Liver (tissue), 8 donors: ENCODE measurements at regions not wholly inside any gene's neighbourhood (a gene's known extent, or its start where the extent isn't known, plus 50 kb on each side); places are given as distances from the start of the nearest gene placed in this dataset.

Source experiments
- DNase-seq: peaks from one replicate; pipeline ENCODE4 v3.0.0-alpha.2; 2017; ENCODE audit warnings: low spot score
- H3K27ac ChIP-seq, 2 donors: one replicate each; pipeline ENCODE4 v1.7.0; 2013; ENCODE audit warnings: inconsistent platforms in 2 of 2, low read length in 2 of 2, control low read depth in 1 of 2, low read depth in 1 of 2, mild to moderate bottlenecking in 1 of 2
- H3K27me3 ChIP-seq, 4 donors: one replicate each; pipeline versions ENCODE4 v1.6.1 to v1.7.0; 2013; ENCODE audit warnings: low read length in 3 of 4, inconsistent platforms in 1 of 4, mild to moderate bottlenecking in 1 of 4, moderate library complexity in 1 of 4; ENCODE audit not compliant: control insufficient read depth in 4 of 4, insufficient read depth in 4 of 4
- H3K36me3 ChIP-seq, 4 donors: one replicate each; pipeline versions ENCODE4 v1.6.1 to v1.7.0; 2013; ENCODE audit warnings: low read length in 3 of 4, mild to moderate bottlenecking in 3 of 4, low read depth in 1 of 4, moderate library complexity in 1 of 4; ENCODE audit not compliant: control insufficient read depth in 4 of 4, insufficient read depth in 3 of 4
- H3K4me1 ChIP-seq, 4 donors: one replicate each; pipeline versions ENCODE4 v1.6.1 to v1.7.0; 2013; ENCODE audit warnings: low read length in 3 of 4, mild to moderate bottlenecking in 3 of 4, moderate library complexity in 1 of 4; ENCODE audit not compliant: control insufficient read depth in 4 of 4, insufficient read depth in 4 of 4
- H3K4me3 ChIP-seq, 3 donors: one replicate each; pipeline versions ENCODE4 v1.6.1 to v1.7.0; 2013; ENCODE audit warnings: low read length in 3 of 3, control low read depth in 1 of 3, low read depth in 1 of 3, mild to moderate bottlenecking in 1 of 3
- H3K9ac ChIP-seq, 2 donors: one replicate each; pipeline ENCODE4 v1.7.0; 2013; ENCODE audit warnings: low read length in 2 of 2, mild to moderate bottlenecking in 2 of 2, moderate library complexity in 2 of 2, control low read depth in 1 of 2, low read depth in 1 of 2
- H3K9me3 ChIP-seq, 4 donors: one replicate each; pipeline versions ENCODE4 v1.6.1 to v1.7.0; 2013; ENCODE audit warnings: low read length in 3 of 4; ENCODE audit not compliant: control insufficient read depth in 4 of 4
- ATF3 ChIP-seq: IDR thresholded peaks from 2 replicates; pipeline ENCODE4 v1.6.1; 2016; ENCODE audit warnings: antibody characterized with exemption
- CTCF ChIP-seq: fragments of 150-350 bp; IDR thresholded peaks from 2 replicates; pipeline ENCODE4 v1.5.1; 2017; ENCODE audit warnings: improper control_type of control experiment, low read depth, low read length; ENCODE audit not compliant: missing input control
- EGR1 ChIP-seq, 2 donors: IDR thresholded peaks; 2 replicates each; pipeline ENCODE4 v1.6.1; 2016 to 2018; ENCODE audit warnings: antibody characterized with exemption in 2 of 2, low read depth in 2 of 2
- HNF4A ChIP-seq, 2 donors: conservative IDR thresholded peaks; 2 replicates each; pipeline ENCODE4 v1.6.1; 2016; ENCODE audit warnings: antibody characterized with exemption in 2 of 2, mild to moderate bottlenecking in 2 of 2
- JUND ChIP-seq, 2 donors: IDR thresholded peaks; 2 replicates each; pipeline ENCODE4 v1.6.1; 2016; ENCODE audit warnings: antibody characterized with exemption in 2 of 2
- MAX ChIP-seq: IDR thresholded peaks from 2 replicates; pipeline ENCODE4 v1.6.1; 2016; ENCODE audit warnings: antibody characterized with exemption
- RXRA ChIP-seq, 2 donors: IDR thresholded peaks; 2 replicates each; pipeline ENCODE4 v1.6.1; 2017 to 2018; ENCODE audit warnings: antibody characterized with exemption in 2 of 2, mild to moderate bottlenecking in 1 of 2
- WGBS: extraction: QIAGEN DNeasy Blood & Tissue Kit; methylation state at CpG from one replicate; pipeline ENCODE4 v1.1.7; 2013; 5-methylcytosine and 5-hydroxymethylcytosine counted together
- TF ChIP-seq, protein P1 (sequence below): IDR thresholded peaks from 2 replicates; pipeline ENCODE4 v1.6.1; 2016; ENCODE audit warnings: antibody characterized with exemption
- TF ChIP-seq, protein P2 (sequence below): IDR thresholded peaks from 2 replicates; pipeline ENCODE4 v1.6.1; 2016; ENCODE audit warnings: antibody characterized with exemption, mild to moderate bottlenecking
- donor health status: healthy.
- donor health status: healthy.
- donor health status: healthy.
- donor health status: healthy.
- donor health status: healthy.

DNA sequence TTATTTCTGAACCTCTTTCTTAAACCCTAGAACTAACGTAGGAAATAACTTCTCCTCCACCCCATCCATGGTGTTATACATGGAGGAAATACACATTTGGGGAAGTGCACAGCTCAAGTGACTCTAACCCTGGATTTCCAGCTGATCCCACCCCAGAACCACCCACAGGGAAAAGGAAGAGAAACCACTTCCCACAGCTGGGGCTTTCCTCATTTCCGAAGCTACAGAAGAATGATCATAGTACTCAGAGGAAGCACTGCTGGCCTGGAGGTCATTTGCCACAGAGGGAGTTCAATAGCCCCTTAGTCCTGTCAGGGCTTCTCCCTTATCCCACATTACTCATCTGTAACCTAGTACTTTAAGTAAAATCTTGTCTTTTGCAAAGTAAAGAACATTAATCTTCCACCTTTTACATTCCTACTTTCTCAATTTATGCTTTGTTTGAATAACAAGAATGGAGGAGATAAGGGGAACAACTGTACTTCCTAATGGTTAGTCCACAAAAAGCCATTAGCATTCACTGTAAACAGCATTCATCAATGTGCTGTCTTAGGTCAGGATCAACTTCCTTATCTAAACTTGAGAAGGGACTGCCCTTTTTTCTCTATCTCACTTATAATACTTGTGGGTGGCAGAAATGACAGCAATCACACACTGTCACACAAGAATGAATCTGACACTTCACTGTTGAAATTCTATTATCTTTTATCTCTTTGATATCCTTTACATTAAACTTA, 63.0 kb upstream of the RGS1 start:
- no peaks in the 10 kb centered on the region for H3K9me3 ChIP-seq
- 76% methylated on average over 2 of the region's 2 CpGs for WGBS
- no peak overlapping the region for H3K9ac ChIP-seq
- DNase-seq: no peak
- H3K27me3 ChIP-seq: no peaks in the 10 kb centered on the region
- no peaks in the 10 kb centered on the region for H3K4me1 ChIP-seq
- H3K27ac ChIP-seq: no peak overlapping the region
- TF ChIP-seq, protein P1, sequence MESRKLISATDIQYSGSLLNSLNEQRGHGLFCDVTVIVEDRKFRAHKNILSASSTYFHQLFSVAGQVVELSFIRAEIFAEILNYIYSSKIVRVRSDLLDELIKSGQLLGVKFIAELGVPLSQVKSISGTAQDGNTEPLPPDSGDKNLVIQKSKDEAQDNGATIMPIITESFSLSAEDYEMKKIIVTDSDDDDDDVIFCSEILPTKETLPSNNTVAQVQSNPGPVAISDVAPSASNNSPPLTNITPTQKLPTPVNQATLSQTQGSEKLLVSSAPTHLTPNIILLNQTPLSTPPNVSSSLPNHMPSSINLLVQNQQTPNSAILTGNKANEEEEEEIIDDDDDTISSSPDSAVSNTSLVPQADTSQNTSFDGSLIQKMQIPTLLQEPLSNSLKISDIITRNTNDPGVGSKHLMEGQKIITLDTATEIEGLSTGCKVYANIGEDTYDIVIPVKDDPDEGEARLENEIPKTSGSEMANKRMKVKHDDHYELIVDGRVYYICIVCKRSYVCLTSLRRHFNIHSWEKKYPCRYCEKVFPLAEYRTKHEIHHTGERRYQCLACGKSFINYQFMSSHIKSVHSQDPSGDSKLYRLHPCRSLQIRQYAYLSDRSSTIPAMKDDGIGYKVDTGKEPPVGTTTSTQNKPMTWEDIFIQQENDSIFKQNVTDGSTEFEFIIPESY: no peak
- TF ChIP-seq EGR1 (IDR thresholded peaks at IDR 0.05; ENCODE audit: low read depth in 2 of 2) (no peak), RXRA (IDR thresholded peaks at IDR 0.05) (peak; percentile 30 to 64), JUND (IDR thresholded peaks at IDR 0.05) (no peak), ATF3 (no peak), CTCF (no peak), MAX (peak; percentile 38), HNF4A (conservative IDR thresholded peaks at IDR 0.05) (no peak)
- TF ChIP-seq, protein P2, sequence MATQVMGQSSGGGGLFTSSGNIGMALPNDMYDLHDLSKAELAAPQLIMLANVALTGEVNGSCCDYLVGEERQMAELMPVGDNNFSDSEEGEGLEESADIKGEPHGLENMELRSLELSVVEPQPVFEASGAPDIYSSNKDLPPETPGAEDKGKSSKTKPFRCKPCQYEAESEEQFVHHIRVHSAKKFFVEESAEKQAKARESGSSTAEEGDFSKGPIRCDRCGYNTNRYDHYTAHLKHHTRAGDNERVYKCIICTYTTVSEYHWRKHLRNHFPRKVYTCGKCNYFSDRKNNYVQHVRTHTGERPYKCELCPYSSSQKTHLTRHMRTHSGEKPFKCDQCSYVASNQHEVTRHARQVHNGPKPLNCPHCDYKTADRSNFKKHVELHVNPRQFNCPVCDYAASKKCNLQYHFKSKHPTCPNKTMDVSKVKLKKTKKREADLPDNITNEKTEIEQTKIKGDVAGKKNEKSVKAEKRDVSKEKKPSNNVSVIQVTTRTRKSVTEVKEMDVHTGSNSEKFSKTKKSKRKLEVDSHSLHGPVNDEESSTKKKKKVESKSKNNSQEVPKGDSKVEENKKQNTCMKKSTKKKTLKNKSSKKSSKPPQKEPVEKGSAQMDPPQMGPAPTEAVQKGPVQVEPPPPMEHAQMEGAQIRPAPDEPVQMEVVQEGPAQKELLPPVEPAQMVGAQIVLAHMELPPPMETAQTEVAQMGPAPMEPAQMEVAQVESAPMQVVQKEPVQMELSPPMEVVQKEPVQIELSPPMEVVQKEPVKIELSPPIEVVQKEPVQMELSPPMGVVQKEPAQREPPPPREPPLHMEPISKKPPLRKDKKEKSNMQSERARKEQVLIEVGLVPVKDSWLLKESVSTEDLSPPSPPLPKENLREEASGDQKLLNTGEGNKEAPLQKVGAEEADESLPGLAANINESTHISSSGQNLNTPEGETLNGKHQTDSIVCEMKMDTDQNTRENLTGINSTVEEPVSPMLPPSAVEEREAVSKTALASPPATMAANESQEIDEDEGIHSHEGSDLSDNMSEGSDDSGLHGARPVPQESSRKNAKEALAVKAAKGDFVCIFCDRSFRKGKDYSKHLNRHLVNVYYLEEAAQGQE: no peak
- H3K36me3 ChIP-seq: no peaks in the 10 kb centered on the region
- H3K4me3 ChIP-seq: no peak overlapping the region

- no peak overlapping the region for H3K9ac ChIP-seq
- no peak for DNase-seq
- TF ChIP-seq, protein P2: no peak
- TF ChIP-seq, protein P1: no peak
- no peak for TF ChIP-seq ATF3
- no peaks in the 10 kb centered on the region for H3K36me3 ChIP-seq
- 100% methylated on average over 1 of the region's 1 CpG for WGBS
- no peak overlapping the region for H3K4me3 ChIP-seq
- H3K27ac ChIP-seq: no peak overlapping the region
- no peaks in the 10 kb centered on the region for H3K27me3 ChIP-seq
- no peaks in the 10 kb centered on the region for H3K4me1 ChIP-seq
- H3K9me3 ChIP-seq: no peaks in the 10 kb centered on the region
These were observed 62.4 kb upstream of the RGS1 start for GRCh38 chr1:192513196-192513595.
